ENCODE measurements at regions not wholly inside any gene's neighbourhood (a gene's known extent, or its start where the extent isn't known, plus 50 kb on each side); places are given as distances from the start of the nearest gene placed in this dataset.

GRCh38 chr14:66360366-66360926 is 125.7 kb upstream of the CCDC196 start:
- no peak for TF ChIP-seq CTCF (IDR thresholded peaks at IDR 0.05; ENCODE audit: low read depth, low read length)
- no peak for TF ChIP-seq EZH2phosphoT487 (IDR thresholded peaks at IDR 0.05; ENCODE audit: low read depth)
